GM12874 (cell line): ENCODE measurements at regions not wholly inside any gene's neighbourhood (a gene's known extent, or its start where the extent isn't known, plus 50 kb on each side); places are given as distances from the start of the nearest gene placed in this dataset.

Experiments used
- CTCF ChIP-seq: IDR thresholded peaks from 2 replicates; pipeline ENCODE4 v1.5.1; 2011; ENCODE audit warnings: low read depth, mild to moderate bottlenecking, control low read depth, low read length, moderate library complexity; ENCODE audit not compliant: insufficient read depth

- no peak for TF ChIP-seq CTCF
Observed at GRCh38 chrX:95974890-95975289, 709.8 kb upstream of the DIAPH2 start.

GRCh38 chrX:95995583-95995982 is 689.1 kb upstream of the DIAPH2 start:
- no peak for TF ChIP-seq CTCF

- no peak for TF ChIP-seq CTCF
Observed at GRCh38 chrX:95996294-95996693, 688.3 kb upstream of the DIAPH2 start.

- TF ChIP-seq CTCF: no peak
Observed at GRCh38 chrX:96002431-96002830, 682.2 kb upstream of the DIAPH2 start.

GRCh38 chrX:96004386-96004785 is 680.3 kb upstream of the DIAPH2 start:
- TF ChIP-seq CTCF: no peak

GRCh38 chrX:96006281-96006680 is 678.4 kb upstream of the DIAPH2 start:
- no peak for TF ChIP-seq CTCF

- no peak for TF ChIP-seq CTCF
Observed at GRCh38 chrX:96027407-96027806, 657.2 kb upstream of the DIAPH2 start.

- TF ChIP-seq CTCF: no peak
Observed at GRCh38 chrX:96052078-96052477, 632.6 kb upstream of the DIAPH2 start.
